ENCODE measurements at regions not wholly inside any gene's neighbourhood (a gene's known extent, or its start where the extent isn't known, plus 50 kb on each side); places are given as distances from the start of the nearest gene placed in this dataset.
"Not testable (repeated sequence)": the region's sequence is repeated elsewhere in the genome, so short reads cannot be mapped to it uniquely, and the experiment has no call there.

- no peaks in the 10 kb centered on the region for H3K79me2 ChIP-seq (ENCODE audit: insufficient read depth, low read depth, low read length)
- no peaks in the 10 kb centered on the region for H3K9me3 ChIP-seq (ENCODE audit: low read length)
- ChIA-PET CTCF (ENCODE audit: unreplicated experiment) (no interaction called here), POLR2A (no interaction called here)
- H3K4me2 ChIP-seq (ENCODE audit: low read length), result no peak overlapping the region
- DNase-seq (ENCODE audit: low spot score), result no peak
- H2AFZ ChIP-seq (ENCODE audit: low read length), result no peak overlapping the region
- no peaks in the 10 kb centered on the region for H3K4me1 ChIP-seq (ENCODE audit: insufficient read depth, low read length, poor library complexity, severe bottlenecking)
- H4K20me1 ChIP-seq (ENCODE audit: insufficient read depth, low read length), result no peaks in the 10 kb centered on the region
- intact Hi-C loops (cut with micrococcal nuclease; ENCODE audit: unreplicated experiment), result no loop called here
- no peaks in the 10 kb centered on the region for H3K36me3 ChIP-seq (ENCODE audit: insufficient read depth, low read length)
- 0 out of 2 replicates have a peak, but pooled peaks cover 3% of the 10 kb centered on the region for H3K9me2 ChIP-seq (ENCODE audit: insufficient read depth, low read length)
- no TSS peak for BruUV-seq (replicated peaks)
- no peak overlapping the region for H3K4me3 ChIP-seq (ENCODE audit: low read depth, low read length, poor library complexity, severe bottlenecking)
- no peak overlapping the region for H3K27ac ChIP-seq (ENCODE audit: low read depth, low read length, poor library complexity, severe bottlenecking)
- TF ChIP-seq EZH2phosphoT487 (IDR thresholded peaks at IDR 0.05; ENCODE audit: borderline replicate concordance, low read depth, low read length) (no peak), CTCF (conservative IDR thresholded peaks at IDR 0.05; ENCODE audit: low read length) (no peak)
Measured at GRCh38 chr6:146931214-146931613, 273.0 kb upstream of the STXBP5 start.

GRCh38 chr6:146937316-146937715, 266.9 kb upstream of the STXBP5 start:
- Histone ChIP-seq H3K9me3 (ENCODE audit: low read length) (no peaks in the 10 kb centered on the region), H3K4me1 (ENCODE audit: insufficient read depth, low read length, poor library complexity, severe bottlenecking) (no peaks in the 10 kb centered on the region), H3K79me2 (ENCODE audit: insufficient read depth, low read depth, low read length) (no peaks in the 10 kb centered on the region), H3K9me2 (ENCODE audit: insufficient read depth, low read length) (0 out of 2 replicates have a peak, but pooled peaks cover 3% of the 10 kb centered on the region), H3K36me3 (ENCODE audit: insufficient read depth, low read length) (no peaks in the 10 kb centered on the region), H3K4me2 (ENCODE audit: low read length) (no peak overlapping the region), H4K20me1 (ENCODE audit: insufficient read depth, low read length) (no peaks in the 10 kb centered on the region), H2AFZ (ENCODE audit: low read length) (no peak overlapping the region), H3K4me3 (ENCODE audit: low read depth, low read length, poor library complexity, severe bottlenecking) (no peak overlapping the region), H3K27ac (ENCODE audit: low read depth, low read length, poor library complexity, severe bottlenecking) (no peak overlapping the region)
- intact Hi-C loops (cut with micrococcal nuclease; ENCODE audit: unreplicated experiment), result no loop called here
- no peak for DNase-seq (ENCODE audit: low spot score)
- BruUV-seq (replicated peaks), result no TSS peak
- no peak for TF ChIP-seq EZH2phosphoT487 (IDR thresholded peaks at IDR 0.05; ENCODE audit: borderline replicate concordance, low read depth, low read length)
- TF ChIP-seq CTCF (conservative IDR thresholded peaks at IDR 0.05; ENCODE audit: low read length), result no peak
- POLR2A ChIA-PET, result no interaction called here
- CTCF ChIA-PET (ENCODE audit: unreplicated experiment), result no interaction called here

- no peaks in the 10 kb centered on the region for H3K4me1 ChIP-seq (ENCODE audit: insufficient read depth, low read length, poor library complexity, severe bottlenecking)
- no peak overlapping the region for H3K4me3 ChIP-seq (ENCODE audit: low read depth, low read length, poor library complexity, severe bottlenecking)
- DNase-seq (ENCODE audit: low spot score), result no peak
- intact Hi-C loops (cut with micrococcal nuclease; ENCODE audit: unreplicated experiment), result no loop called here
- TF ChIP-seq EZH2phosphoT487 (IDR thresholded peaks at IDR 0.05; ENCODE audit: borderline replicate concordance, low read depth, low read length) (no peak), CTCF (conservative IDR thresholded peaks at IDR 0.05; ENCODE audit: low read length) (no peak)
- no peaks in the 10 kb centered on the region for H3K9me3 ChIP-seq (ENCODE audit: low read length)
- H3K36me3 ChIP-seq (ENCODE audit: insufficient read depth, low read length), result no peaks in the 10 kb centered on the region
- ChIA-PET POLR2A (no interaction called here), CTCF (ENCODE audit: unreplicated experiment) (no interaction called here)
- H2AFZ ChIP-seq (ENCODE audit: low read length), result no peak overlapping the region
- no TSS peak for BruUV-seq (replicated peaks)
- no peaks in the 10 kb centered on the region for H3K79me2 ChIP-seq (ENCODE audit: insufficient read depth, low read depth, low read length)
- no peak overlapping the region for H3K4me2 ChIP-seq (ENCODE audit: low read length)
- H3K9me2 ChIP-seq (ENCODE audit: insufficient read depth, low read length), result no peaks in the 10 kb centered on the region
- H4K20me1 ChIP-seq (ENCODE audit: insufficient read depth, low read length), result no peaks in the 10 kb centered on the region
- no peak overlapping the region for H3K27ac ChIP-seq (ENCODE audit: low read depth, low read length, poor library complexity, severe bottlenecking)
Measured at GRCh38 chr6:146938266-146938665, 266.0 kb upstream of the STXBP5 start.

- H3K4me3 ChIP-seq (ENCODE audit: low read depth, low read length, poor library complexity, severe bottlenecking); H2AFZ ChIP-seq (ENCODE audit: low read length); BruUV-seq (replicated peaks): not testable (repeated sequence)
Measured at GRCh38 chr6:146939456-146939855, 264.8 kb upstream of the STXBP5 start.

More at GRCh38 chr6:146939456-146939855, 264.8 kb upstream of the STXBP5 start:
- H3K27ac ChIP-seq (ENCODE audit: low read depth, low read length, poor library complexity, severe bottlenecking); intact Hi-C loops (cut with micrococcal nuclease; ENCODE audit: unreplicated experiment); H3K4me1 ChIP-seq (ENCODE audit: insufficient read depth, low read length, poor library complexity, severe bottlenecking); CTCF ChIA-PET (ENCODE audit: unreplicated experiment); H3K36me3 ChIP-seq (ENCODE audit: insufficient read depth, low read length); DNase-seq (ENCODE audit: low spot score); H3K9me3 ChIP-seq (ENCODE audit: low read length); H3K79me2 ChIP-seq (ENCODE audit: insufficient read depth, low read depth, low read length); H3K9me2 ChIP-seq (ENCODE audit: insufficient read depth, low read length); H3K4me2 ChIP-seq (ENCODE audit: low read length); H4K20me1 ChIP-seq (ENCODE audit: insufficient read depth, low read length); POLR2A ChIA-PET: not testable (repeated sequence)
